ENCODE measurements at regions not wholly inside any gene's neighbourhood (a gene's known extent, or its start where the extent isn't known, plus 50 kb on each side); places are given as distances from the start of the nearest gene placed in this dataset.

DNA sequence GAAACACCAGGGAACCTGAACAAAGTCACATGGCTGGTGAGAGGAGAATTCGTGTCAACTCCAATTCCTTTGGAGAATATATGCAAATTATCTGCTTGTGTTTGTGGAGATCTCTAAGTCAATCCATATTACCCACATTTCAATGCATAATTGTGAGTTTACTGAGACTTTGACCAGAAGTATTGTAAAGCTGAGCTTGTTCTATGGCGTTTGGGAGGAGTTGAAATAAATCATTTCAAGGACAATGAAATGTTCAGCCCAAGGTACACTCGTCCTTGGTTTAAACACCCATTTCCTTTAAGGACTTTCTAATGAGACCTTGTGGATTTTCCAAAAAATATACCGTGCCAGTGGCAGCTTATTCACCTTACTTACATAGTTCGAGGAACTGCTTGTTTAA, 186.6 kb upstream of the HDAC9 start:
- no peak for FAIRE-seq

DNA sequence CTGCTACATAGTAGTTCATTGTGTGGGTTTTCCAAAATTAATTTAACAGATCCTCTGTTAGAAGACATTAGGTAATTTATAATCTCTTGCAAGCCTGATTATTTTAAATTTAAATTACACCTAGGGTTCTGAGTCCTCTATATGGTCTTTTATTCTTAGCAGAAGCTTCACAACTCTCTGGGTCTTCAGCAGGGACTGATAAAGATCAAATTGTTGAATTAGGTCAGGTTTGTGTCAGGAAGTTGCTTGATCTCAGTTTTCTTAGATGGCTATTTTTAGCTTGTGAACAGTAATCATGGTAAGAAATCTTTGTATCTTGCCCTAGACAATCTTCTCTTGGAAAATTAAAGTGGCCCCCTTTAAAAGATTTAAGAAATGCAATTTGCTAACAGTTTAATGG, 183.1 kb upstream of the HDAC9 start:
- no peak for FAIRE-seq
- DNase-seq (ENCODE audit: low spot score), result no peak

More for the DNA sequence above, 186.6 kb upstream of the HDAC9 start:
- no peak for DNase-seq (ENCODE audit: low spot score)

DNA sequence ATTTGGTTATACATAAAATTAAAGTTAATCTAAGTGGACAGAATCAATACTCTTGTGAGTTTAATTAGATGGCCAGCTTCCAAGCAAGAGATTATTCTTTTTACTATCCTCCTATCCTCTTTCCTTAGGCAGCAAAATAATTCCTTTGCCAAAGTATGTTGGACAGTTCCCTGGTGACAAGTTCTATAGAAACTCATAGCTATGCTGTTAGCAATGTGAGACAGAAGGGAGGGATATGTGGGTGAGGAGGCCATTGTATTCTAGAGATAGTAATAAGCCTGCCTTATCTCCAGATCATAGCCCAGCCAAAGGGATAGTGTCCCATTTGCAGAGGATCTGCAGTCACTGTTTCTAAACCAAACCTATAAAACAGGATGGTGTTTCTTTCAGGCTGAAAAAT, 181.6 kb upstream of the HDAC9 start:
- FAIRE-seq (no peak), DNase-seq (ENCODE audit: low spot score) (no peak)

GRCh38 chr7:18315241-18315640, 180.3 kb upstream of the HDAC9 start:
- FAIRE-seq, result no peak
- no peak for DNase-seq (ENCODE audit: low spot score)

GRCh38 chr7:18317941-18318340, 177.6 kb upstream of the HDAC9 start:
- FAIRE-seq (no peak), DNase-seq (ENCODE audit: low spot score) (no peak)

GRCh38 chr7:18320422-18320821, 175.1 kb upstream of the HDAC9 start:
- FAIRE-seq, result no peak

DNA sequence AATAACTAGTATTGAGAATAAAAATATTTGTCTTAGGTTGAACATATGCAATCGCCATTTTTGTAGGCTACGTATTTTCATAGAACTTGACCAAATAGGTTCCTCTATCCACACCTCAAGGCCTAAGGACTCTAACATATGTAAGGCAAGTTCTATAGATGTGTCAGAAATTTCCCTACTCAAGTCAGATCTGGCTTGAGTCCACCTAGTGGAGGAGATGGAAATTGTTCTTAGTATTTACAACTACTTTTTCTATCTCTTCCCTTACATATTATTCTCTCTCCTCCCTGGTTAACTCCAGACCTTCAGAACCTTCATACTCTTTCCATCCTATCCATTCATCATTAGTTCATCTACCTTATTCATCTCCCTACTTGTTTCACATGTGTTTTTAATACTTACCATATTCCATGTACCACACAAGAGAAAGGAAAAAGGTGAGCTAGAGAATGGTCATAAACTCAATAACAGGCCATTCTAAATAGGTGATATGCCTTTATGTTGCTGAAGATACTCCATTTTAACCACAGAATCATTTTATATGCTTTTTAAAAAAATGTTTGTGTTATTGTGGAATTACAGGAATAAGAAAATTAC, 174.5 kb upstream of the HDAC9 start:
- DNase-seq (ENCODE audit: low spot score) (peak; percentile 21), FAIRE-seq (no peak)

More at GRCh38 chr7:18320422-18320821, 175.1 kb upstream of the HDAC9 start:
- DNase-seq (ENCODE audit: low spot score), result no peak

- FAIRE-seq (no peak), DNase-seq (ENCODE audit: low spot score) (no peak)
Measured at GRCh38 chr7:18330548-18330947, 165.0 kb upstream of the HDAC9 start.

DNA sequence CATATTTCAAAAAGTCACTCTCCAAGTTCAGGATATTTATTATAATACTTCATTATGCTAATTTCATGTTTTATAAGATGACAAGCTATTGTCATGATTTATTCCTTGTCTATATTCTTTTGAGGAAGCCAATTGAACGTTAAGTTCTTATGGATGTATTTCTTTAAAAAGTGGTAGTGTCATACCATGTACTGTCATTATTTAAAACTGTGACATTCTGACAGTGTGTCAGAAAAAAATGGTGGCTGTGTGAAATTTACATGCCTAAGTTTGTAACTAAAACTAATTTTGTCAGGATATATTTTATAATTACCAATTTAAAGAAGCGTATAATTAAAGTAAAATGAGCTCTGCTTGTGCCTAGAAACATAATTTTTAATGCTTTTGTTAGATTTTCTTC, 158.9 kb upstream of the HDAC9 start:
- no peak for FAIRE-seq
- no peak for DNase-seq (ENCODE audit: low spot score)

- no peak for DNase-seq (ENCODE audit: low spot score)
- FAIRE-seq, result no peak
Measured at GRCh38 chr7:18337048-18337809, 158.3 kb upstream of the HDAC9 start.

DNA sequence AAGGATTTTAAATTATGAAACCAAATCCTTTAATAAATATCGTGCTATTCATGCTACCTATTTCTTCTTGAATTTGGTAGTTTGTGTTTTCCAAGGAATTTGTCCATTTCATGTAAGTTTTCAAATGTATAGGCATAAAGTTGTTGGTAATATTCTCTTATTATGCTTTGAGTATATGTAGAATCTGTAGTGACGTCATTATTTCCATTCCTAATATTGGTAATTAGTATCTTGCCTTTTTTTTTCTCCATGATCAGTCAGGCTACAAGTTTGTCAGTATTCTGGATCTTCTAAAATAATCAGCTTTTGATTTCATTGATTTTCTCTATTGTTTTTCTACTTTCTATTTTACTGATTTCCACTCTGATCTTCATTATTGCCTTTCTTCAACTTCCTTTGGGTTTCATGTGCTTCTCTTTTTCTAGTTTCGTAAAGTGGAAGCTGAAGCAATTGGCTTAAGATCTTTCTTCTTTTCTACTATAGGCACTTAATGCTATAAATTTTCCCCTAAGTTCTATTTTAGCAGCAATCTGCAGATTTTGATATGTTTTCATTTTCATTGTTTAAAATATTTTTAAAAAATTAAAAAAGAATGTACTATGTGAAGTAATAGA, 156.5 kb upstream of the HDAC9 start:
- no peak for DNase-seq (ENCODE audit: low spot score)
- no peak for FAIRE-seq

DNA sequence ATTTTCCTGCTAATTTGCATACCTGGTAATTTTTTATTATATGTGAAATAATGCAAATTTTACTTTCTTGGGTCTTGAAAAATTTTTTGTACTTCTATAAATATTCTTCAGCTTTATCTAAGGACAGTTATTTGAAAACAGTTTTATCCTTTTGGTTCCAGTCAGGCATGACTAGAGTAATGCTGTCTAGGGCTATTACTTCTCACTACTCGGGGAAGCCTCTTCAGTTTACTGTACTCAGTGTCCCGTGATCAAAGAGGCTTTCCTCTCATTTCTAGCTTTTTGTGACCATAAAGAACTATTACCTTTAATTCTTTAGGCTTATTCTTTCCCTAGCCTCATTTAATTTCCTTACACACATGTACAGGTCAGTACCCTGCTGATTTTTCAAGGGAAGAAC, 153.8 kb upstream of the HDAC9 start:
- no peak for FAIRE-seq
- no peak for DNase-seq (ENCODE audit: low spot score)

GRCh38 chr7:18343047-18343446, 152.5 kb upstream of the HDAC9 start:
- no peak for FAIRE-seq
- no peak for DNase-seq (ENCODE audit: low spot score)

- FAIRE-seq (no peak), DNase-seq (ENCODE audit: low spot score) (no peak)
Measured at GRCh38 chr7:18344536-18344935, 151.0 kb upstream of the HDAC9 start.

- peak; percentile 20 for DNase-seq (ENCODE audit: low spot score)
Measured at GRCh38 chr7:18345641-18346234, 149.8 kb upstream of the HDAC9 start.

GRCh38 chr7:18347170-18347569, 148.4 kb upstream of the HDAC9 start:
- FAIRE-seq, result no peak
- DNase-seq (ENCODE audit: low spot score), result no peak

More at GRCh38 chr7:18345641-18346234, 149.8 kb upstream of the HDAC9 start:
- FAIRE-seq, result no peak

- no peak for DNase-seq (ENCODE audit: low spot score)
- no peak for FAIRE-seq
Measured at GRCh38 chr7:18350678-18351077, 144.9 kb upstream of the HDAC9 start.

DNA sequence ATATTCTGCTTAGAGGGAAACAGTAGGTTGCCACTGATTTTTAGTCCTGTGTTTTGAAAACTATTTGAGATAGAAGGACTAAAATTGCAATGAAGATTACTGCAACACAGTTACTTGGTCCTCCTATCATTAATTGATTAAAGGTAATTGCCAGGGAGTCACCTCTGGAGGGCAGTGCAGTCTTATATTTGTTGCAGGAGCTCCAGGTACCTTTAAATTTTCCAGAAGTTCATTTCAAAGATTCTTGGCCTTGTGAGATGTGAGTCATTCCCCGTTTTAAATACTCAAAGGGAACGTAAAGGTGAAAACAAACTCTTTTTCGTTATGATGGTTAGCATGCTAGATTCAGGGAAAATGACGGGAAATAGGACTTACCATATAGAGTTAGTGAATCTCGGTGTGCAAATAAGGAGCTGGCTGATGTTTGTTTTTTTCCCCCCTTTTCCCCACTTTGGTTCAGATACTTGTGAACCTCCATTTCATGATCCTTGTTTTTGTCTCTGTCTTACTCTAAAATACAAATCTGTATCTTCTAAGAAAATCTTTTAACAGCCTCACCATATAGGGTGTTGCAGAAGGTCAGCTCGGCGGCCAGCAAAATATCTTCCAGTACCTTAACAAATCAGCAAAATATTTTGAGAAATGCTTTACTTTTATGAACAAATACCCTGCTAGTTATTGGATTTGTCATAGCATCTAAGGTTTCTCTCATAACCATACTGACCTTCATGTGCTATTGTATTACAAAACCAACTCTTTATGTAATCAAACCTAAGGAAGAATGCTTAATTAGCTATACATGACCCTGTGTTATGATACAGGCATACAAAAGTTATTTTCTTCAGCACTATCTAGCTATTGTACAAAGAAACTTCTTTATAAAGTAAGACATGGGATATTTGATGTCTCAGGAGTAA, 143.0 kb upstream of the HDAC9 start:
- FAIRE-seq (no peak), DNase-seq (ENCODE audit: low spot score) (peak; percentile 46)

GRCh38 chr7:18353339-18353738, 142.2 kb upstream of the HDAC9 start:
- no peak for FAIRE-seq
- no peak for DNase-seq (ENCODE audit: low spot score)

DNA sequence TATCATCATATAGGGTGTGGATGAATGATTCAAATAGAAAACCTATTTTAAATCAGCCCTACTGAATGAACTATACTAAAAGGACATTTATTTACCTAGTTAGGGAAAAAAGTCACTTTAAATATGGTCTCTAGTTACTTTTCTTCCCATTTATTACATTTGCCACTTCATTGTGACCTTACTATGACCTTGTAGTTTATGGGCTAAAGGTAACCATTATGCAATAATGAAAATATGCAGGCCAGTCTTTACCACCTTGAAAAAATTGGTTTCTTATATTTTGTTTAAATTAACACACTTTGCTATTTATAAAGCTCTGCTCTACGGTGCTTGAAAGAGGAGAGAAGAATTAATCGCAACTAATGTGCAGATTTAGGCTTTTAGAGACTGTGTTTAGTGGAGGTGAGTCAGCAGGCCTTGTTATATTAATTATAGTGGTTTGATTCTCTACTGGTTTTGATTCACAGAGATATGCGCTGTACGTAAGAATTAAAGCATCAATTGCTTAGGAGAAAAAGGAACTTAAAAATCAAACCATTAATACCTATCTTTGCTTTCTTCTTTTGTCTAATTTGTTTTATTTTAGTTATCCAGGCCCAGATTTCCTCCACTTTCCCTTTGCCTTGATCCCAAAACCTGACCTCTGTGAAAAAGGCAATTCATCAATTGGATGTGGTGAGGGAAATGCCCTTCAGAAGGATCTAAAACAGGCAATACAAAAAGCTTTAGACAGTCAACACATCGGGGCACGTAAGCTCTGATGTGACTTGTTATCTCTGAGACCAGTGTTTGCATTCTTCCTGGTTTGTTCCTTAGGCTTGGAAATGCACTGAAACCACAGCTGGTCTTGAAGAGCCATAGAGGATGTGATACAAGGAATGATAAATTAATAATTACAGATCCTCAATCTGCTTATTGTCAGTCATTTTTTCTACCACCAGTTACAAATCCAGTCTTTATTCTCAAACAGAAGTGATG, 141.2 kb upstream of the HDAC9 start:
- DNase-seq (ENCODE audit: low spot score) (no peak), FAIRE-seq (no peak)
